IMR-90 (cell line): ENCODE measurements at regions not wholly inside any gene's neighbourhood (a gene's known extent, or its start where the extent isn't known, plus 50 kb on each side); places are given as distances from the start of the nearest gene placed in this dataset.
A peak's percentile ranks its signal among the peaks of the same experiment; 100 is the strongest.

Source experiments
- ATAC-seq: fragments of 200-7000 bp; cut with Tn5 transposase; 2 replicates; pipeline ENCODE4 v1.9.1; 2020; ENCODE audit warnings: low read depth, mild to moderate bottlenecking, moderate library complexity
- BruUV-seq: library from RNA; stranded (reverse); fragments of 400-500 nt; replicated peaks from 2 replicates; lab custom pipeline; 2021; lab: Mats Ljungman, UMichigan
- CTCF ChIA-PET: fragments of 300-600 bp; formaldehyde crosslinking; extraction: SDS; loops from one replicate; lab custom pipeline; 2021; ENCODE audit warnings: antibody characterized with exemption; lab: Yijun Ruan, JAX
- POLR2A ChIA-PET: fragments of 300-600 bp; sonication (Branson Sonifier 250); formaldehyde crosslinking; loops from one replicate; lab custom pipeline; 2022; ENCODE audit warnings: antibody characterized with exemption; ENCODE audit not compliant: unreplicated experiment; lab: Charles Lee
- DNase-seq: peaks from one replicate; pipeline ENCODE4 v3.0.0; 2013
- H2AFZ ChIP-seq: replicated peaks from 2 replicates; pipeline ENCODE3; 2013; ENCODE audit warnings: low read length, mild to moderate bottlenecking; ENCODE audit not compliant: poor library complexity
- H2AK5ac ChIP-seq: 2 replicates; pipeline ENCODE4 v1.6.1; 2013; ENCODE audit warnings: low read depth, low read length, inconsistent platforms
- H2AK9ac ChIP-seq: replicated peaks from 2 replicates; pipeline ENCODE3; 2013; ENCODE audit warnings: mild to moderate bottlenecking, low read depth, low read length, moderate library complexity; ENCODE audit not compliant: poor library complexity
- H2BK120ac ChIP-seq: 2 replicates; pipeline ENCODE4 v1.6.1; 2013; ENCODE audit warnings: low read depth, low read length, inconsistent platforms
- H2BK15ac ChIP-seq: 3 replicates; pipeline ENCODE4 v1.6.1; 2013; ENCODE audit warnings: low read depth, low read length, inconsistent platforms
- H2BK20ac ChIP-seq: 2 replicates; pipeline ENCODE4 v1.6.1; 2013; ENCODE audit warnings: low read depth, mild to moderate bottlenecking, inconsistent platforms, low read length, moderate library complexity
- H2BK5ac ChIP-seq: 2 replicates; pipeline ENCODE4 v1.6.1; 2013; ENCODE audit warnings: mild to moderate bottlenecking, low read depth, low read length, inconsistent platforms; ENCODE audit not compliant: poor library complexity, severe bottlenecking
- H3K14ac ChIP-seq: replicated peaks from 2 replicates; pipeline ENCODE4 v1.6.1; 2013; ENCODE audit warnings: low read depth, low read length, inconsistent platforms
- H3K18ac ChIP-seq: 2 replicates; pipeline ENCODE4 v1.6.1; 2013; ENCODE audit warnings: low read depth, low read length, control low read depth
- H3K23ac ChIP-seq: 2 replicates; pipeline ENCODE4 v1.6.1; 2013; ENCODE audit warnings: low read depth, low read length, inconsistent platforms
- H3K27ac ChIP-seq: 2 replicates; pipeline ENCODE4 v1.5.1; 2013; ENCODE audit warnings: mild to moderate bottlenecking, control low read depth, low read length; ENCODE audit not compliant: insufficient read depth
- H3K27me3 ChIP-seq: 2 replicates; pipeline ENCODE4 v1.6.1; 2013; ENCODE audit warnings: low read length; ENCODE audit not compliant: control insufficient read depth, insufficient read depth
- H3K36me3 ChIP-seq: 2 replicates; pipeline ENCODE4 v1.6.1; 2013; ENCODE audit warnings: low read length, mixed read lengths; ENCODE audit not compliant: control insufficient read depth, insufficient read depth
- H3K4ac ChIP-seq: 2 replicates; pipeline ENCODE4 v1.6.1; 2013; ENCODE audit warnings: low read depth, low read length, inconsistent platforms
- H3K4me1 ChIP-seq: 2 replicates; pipeline ENCODE4 v1.6.1; 2013; ENCODE audit warnings: low read length, mixed read lengths; ENCODE audit not compliant: control insufficient read depth, insufficient read depth
- H3K4me2 ChIP-seq: 2 replicates; pipeline ENCODE4 v1.6.1; 2013; ENCODE audit warnings: low read depth, mild to moderate bottlenecking, control low read depth, low read length, moderate library complexity
- H3K4me3 ChIP-seq: 2 replicates; pipeline ENCODE4 v1.5.1; 2013; ENCODE audit warnings: low read depth, mild to moderate bottlenecking, control low read depth, low read length, moderate library complexity; ENCODE audit not compliant: insufficient read depth
- H3K56ac ChIP-seq: 2 replicates; pipeline ENCODE4 v1.6.1; 2013; ENCODE audit warnings: low read length, inconsistent platforms; ENCODE audit not compliant: insufficient read depth; ENCODE audit errors: extremely low read depth
- H3K79me1 ChIP-seq, 2 experiments: 2 replicates each; pipeline ENCODE4 v1.6.1; 2013; ENCODE audit warnings: low read length in 2 of 2, inconsistent platforms in 1 of 2, low read depth in 1 of 2
- H3K9ac ChIP-seq: 2 replicates; pipeline ENCODE4 v1.6.1; 2013; ENCODE audit warnings: low read depth, low read length, control low read depth
- H3K9me1 ChIP-seq: 2 replicates; pipeline ENCODE4 v1.6.1; 2013; ENCODE audit warnings: low read length, inconsistent platforms; ENCODE audit not compliant: insufficient read depth
- H3K9me3 ChIP-seq: 2 replicates; pipeline ENCODE4 v1.6.1; 2013; ENCODE audit warnings: low read length; ENCODE audit not compliant: control insufficient read depth, insufficient read depth
- H4K20me1 ChIP-seq: 2 replicates; pipeline ENCODE4 v1.6.1; 2013; ENCODE audit warnings: low read length, inconsistent platforms; ENCODE audit not compliant: insufficient read depth
- H4K5ac ChIP-seq: 2 replicates; pipeline ENCODE4 v1.6.1; 2013; ENCODE audit warnings: mild to moderate bottlenecking, low read depth, low read length, control low read depth
- H4K8ac ChIP-seq, 2 experiments: 2 replicates each; pipeline ENCODE4 v1.6.1; 2013; ENCODE audit warnings: low read depth in 2 of 2, low read length in 2 of 2, control low read depth in 1 of 2, inconsistent platforms in 1 of 2
- H4K91ac ChIP-seq: 2 replicates; pipeline ENCODE4 v1.6.1; 2013; ENCODE audit warnings: low read depth, low read length, inconsistent platforms; ENCODE audit not compliant: insufficient read depth
- BHLHE40 ChIP-seq: fragments of 150-350 bp; IDR thresholded peaks from 2 replicates; pipeline ENCODE4 v1.6.1; 2016; ENCODE audit warnings: mild to moderate bottlenecking, low read depth, low read length
- CEBPB ChIP-seq: IDR thresholded peaks from 2 replicates; pipeline ENCODE4 v1.6.1; 2012; ENCODE audit warnings: low read depth, low read length, improper control_type of control experiment
- CHD1 ChIP-seq: IDR thresholded peaks from 2 replicates; pipeline ENCODE4 v1.6.1; 2012; ENCODE audit warnings: low read depth, low read length, improper control_type of control experiment
- ELK1 ChIP-seq: fragments of 150-350 bp; IDR thresholded peaks from 2 replicates; pipeline ENCODE4 v1.6.1; 2016; ENCODE audit warnings: low read depth, mild to moderate bottlenecking, low read length, moderate library complexity, borderline replicate concordance
- FOS ChIP-seq: fragments of 150-350 bp; IDR thresholded peaks from 2 replicates; pipeline ENCODE4 v1.6.1; 2016; ENCODE audit warnings: low read depth, low read length
- MAFK ChIP-seq: IDR thresholded peaks from 2 replicates; pipeline ENCODE4 v1.6.1; 2012; ENCODE audit warnings: low read depth, low read length, improper control_type of control experiment
- MAZ ChIP-seq: IDR thresholded peaks from 2 replicates; pipeline ENCODE4 v1.6.1; 2012; ENCODE audit warnings: low read depth, mild to moderate bottlenecking, low read length, improper control_type of control experiment, moderate library complexity, borderline replicate concordance
- MXI1 ChIP-seq: IDR thresholded peaks from 2 replicates; pipeline ENCODE4 v1.6.1; 2012; ENCODE audit warnings: low read depth, mild to moderate bottlenecking, low read length, moderate library complexity, borderline replicate concordance
- NFE2L2 ChIP-seq: fragments of 150-350 bp; IDR thresholded peaks from 2 replicates; pipeline ENCODE4 v1.6.1; 2016; ENCODE audit warnings: low read depth, mild to moderate bottlenecking, low read length
- POLR2A ChIP-seq: IDR thresholded peaks from 2 replicates; pipeline ENCODE4 v1.6.1; 2012; ENCODE audit warnings: mild to moderate bottlenecking, low read depth, low read length
- RAD21 ChIP-seq: IDR thresholded peaks from 2 replicates; pipeline ENCODE4 v1.6.1; 2012; ENCODE audit warnings: low read length, improper control_type of control experiment
- RCOR1 ChIP-seq: IDR thresholded peaks from 2 replicates; pipeline ENCODE4 v1.6.1; 2012; ENCODE audit warnings: mild to moderate bottlenecking, low read length, improper control_type of control experiment; ENCODE audit not compliant: insufficient replicate concordance
- RFX5 ChIP-seq: IDR thresholded peaks from 2 replicates; pipeline ENCODE4 v1.8.0; 2012; ENCODE audit warnings: low read depth, mild to moderate bottlenecking, low read length, moderate library complexity
- SMC3 ChIP-seq: fragments of 150-350 bp; IDR thresholded peaks from 2 replicates; pipeline ENCODE4 v1.6.1; 2016; ENCODE audit warnings: low read depth, mild to moderate bottlenecking, antibody characterized with exemption, low read length, moderate library complexity
- WGBS, 2 experiments: methylation state at CpG; one replicate each; pipeline versions ENCODE4 v1.1.5 to v1.1.7; 2013; ENCODE audit warnings: missing lambda C conversion rate in 2 of 2; ENCODE audit not compliant: insufficient read length in 1 of 2; ENCODE audit errors: extremely low coverage in 2 of 2; 5-methylcytosine and 5-hydroxymethylcytosine counted together
- dilution Hi-C: fragments of 300-500 bp; cut with HindIII; formaldehyde crosslinking; loops from one replicate; pipeline ENCODE4 v1.14.3; 2018; ENCODE audit warnings: low sequenced_read_pairs; ENCODE audit not compliant: unreplicated experiment
- in situ Hi-C: fragments of 300-500 bp; cut with MboI; formaldehyde crosslinking; loops from 3 replicates; pipeline ENCODE4 v1.14.3; 2019; ENCODE audit warnings: low sequenced_read_pairs, inconsistent platforms, mixed read lengths
- intact Hi-C: fragments of 100-400 bp; cut with micrococcal nuclease; formaldehyde crosslinking; loops from 2 replicates; pipeline ENCODE4 v1.10.0; 2022
- TF ChIP-seq, protein P1 (sequence below): conservative IDR thresholded peaks from 2 replicates; pipeline ENCODE4 v1.5.1; 2012; ENCODE audit warnings: mild to moderate bottlenecking, low read depth, low read length, improper control_type of control experiment
- TF ChIP-seq, protein P2 (sequence below): fragments of 150-350 bp; IDR thresholded peaks from 2 replicates; pipeline ENCODE4 v1.6.1; 2017; ENCODE audit warnings: mild to moderate bottlenecking, antibody characterized with exemption, low read length, low read depth

DNA sequence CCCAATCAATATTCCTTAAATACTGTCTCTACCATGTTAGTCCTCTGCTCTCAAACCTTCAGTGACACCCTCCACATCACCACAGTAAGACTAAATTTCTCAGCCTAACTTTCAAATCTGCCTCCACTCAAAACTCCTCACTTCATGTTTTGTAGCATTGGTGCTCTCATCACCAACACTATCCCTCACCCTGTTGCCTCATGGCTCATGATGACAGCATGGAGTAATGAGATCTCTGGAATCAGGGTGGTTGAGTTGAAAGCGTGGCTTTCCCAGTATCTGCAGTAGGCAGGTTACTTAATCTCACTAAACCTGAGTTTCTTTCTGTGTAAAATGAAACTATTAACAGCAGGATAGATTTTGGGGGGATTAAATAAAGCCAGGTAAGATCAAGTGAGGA lies 621.4 kb downstream of the NYAP2 start:
- Histone ChIP-seq H3K27me3 (no peaks in the 10 kb centered on the region), H3K79me1 (no peaks in the 10 kb centered on the region), H3K14ac (no peak overlapping the region; the same call in 1 of the 2 replicates), H4K91ac (no peak overlapping the region), H4K20me1 (no peaks in the 10 kb centered on the region), H3K9me3 (peaks cover 4% of the 10 kb centered on the region; the same call in 1 of the 2 replicates), H3K4me2 (no peak overlapping the region), H3K23ac (no peak overlapping the region; the same call in 1 of the 2 replicates), H4K5ac (no peak overlapping the region; the same call in 1 of the 2 replicates), H2BK120ac (peak overlapping the region; percentile 40; the same call in 1 of the 2 replicates), H3K4me3 (no peak overlapping the region), H2BK20ac (no peak overlapping the region), H2AK5ac (no peak overlapping the region; the same call in 1 of the 2 replicates), H3K9ac (no peak overlapping the region), H3K56ac (no peak overlapping the region), H2BK5ac (no peak overlapping the region), H2BK15ac (no peak overlapping the region), H2AK9ac (no peak overlapping the region), H3K4ac (no peak overlapping the region), H3K27ac (no peak overlapping the region), H4K8ac (no peak overlapping the region), H3K4me1 (no peaks in the 10 kb centered on the region), H2AFZ (peak overlapping the region; percentile 37), H3K36me3 (no peaks in the 10 kb centered on the region), H3K9me1 (no peaks in the 10 kb centered on the region), H3K18ac (no peak overlapping the region)
- TF ChIP-seq MAZ: no peak
- no peak for TF ChIP-seq BHLHE40
- no peak for TF ChIP-seq MXI1
- TF ChIP-seq RFX5: no peak
- TF ChIP-seq, protein P1, sequence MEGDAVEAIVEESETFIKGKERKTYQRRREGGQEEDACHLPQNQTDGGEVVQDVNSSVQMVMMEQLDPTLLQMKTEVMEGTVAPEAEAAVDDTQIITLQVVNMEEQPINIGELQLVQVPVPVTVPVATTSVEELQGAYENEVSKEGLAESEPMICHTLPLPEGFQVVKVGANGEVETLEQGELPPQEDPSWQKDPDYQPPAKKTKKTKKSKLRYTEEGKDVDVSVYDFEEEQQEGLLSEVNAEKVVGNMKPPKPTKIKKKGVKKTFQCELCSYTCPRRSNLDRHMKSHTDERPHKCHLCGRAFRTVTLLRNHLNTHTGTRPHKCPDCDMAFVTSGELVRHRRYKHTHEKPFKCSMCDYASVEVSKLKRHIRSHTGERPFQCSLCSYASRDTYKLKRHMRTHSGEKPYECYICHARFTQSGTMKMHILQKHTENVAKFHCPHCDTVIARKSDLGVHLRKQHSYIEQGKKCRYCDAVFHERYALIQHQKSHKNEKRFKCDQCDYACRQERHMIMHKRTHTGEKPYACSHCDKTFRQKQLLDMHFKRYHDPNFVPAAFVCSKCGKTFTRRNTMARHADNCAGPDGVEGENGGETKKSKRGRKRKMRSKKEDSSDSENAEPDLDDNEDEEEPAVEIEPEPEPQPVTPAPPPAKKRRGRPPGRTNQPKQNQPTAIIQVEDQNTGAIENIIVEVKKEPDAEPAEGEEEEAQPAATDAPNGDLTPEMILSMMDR: no peak
- no peak for TF ChIP-seq ELK1
- TF ChIP-seq CEBPB: no peak
- TF ChIP-seq RCOR1: no peak
- no peak for TF ChIP-seq NFE2L2
- TF ChIP-seq POLR2A: no peak
- no peak for TF ChIP-seq CHD1
- TF ChIP-seq MAFK: no peak
- TF ChIP-seq, protein P2, sequence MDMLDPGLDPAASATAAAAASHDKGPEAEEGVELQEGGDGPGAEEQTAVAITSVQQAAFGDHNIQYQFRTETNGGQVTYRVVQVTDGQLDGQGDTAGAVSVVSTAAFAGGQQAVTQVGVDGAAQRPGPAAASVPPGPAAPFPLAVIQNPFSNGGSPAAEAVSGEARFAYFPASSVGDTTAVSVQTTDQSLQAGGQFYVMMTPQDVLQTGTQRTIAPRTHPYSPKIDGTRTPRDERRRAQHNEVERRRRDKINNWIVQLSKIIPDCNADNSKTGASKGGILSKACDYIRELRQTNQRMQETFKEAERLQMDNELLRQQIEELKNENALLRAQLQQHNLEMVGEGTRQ: no peak
- TF ChIP-seq RAD21: no peak
- TF ChIP-seq SMC3: no peak
- TF ChIP-seq FOS: no peak
- CTCF ChIA-PET: no interaction called here
- dilution Hi-C loops: no loop called here
- intact Hi-C loops: no loop called here
- no CpG with 5 or more reads among the region's 1 CpG for WGBS, 2 experiments
- in situ Hi-C loops: no loop called here
- no TSS peak for BruUV-seq
- ATAC-seq: no peak
- no peak for DNase-seq
- POLR2A ChIA-PET: no interaction called here
